IPS DF 19.7 (cell line): ENCODE measurements at regions not wholly inside any gene's neighbourhood (a gene's known extent, or its start where the extent isn't known, plus 50 kb on each side); places are given as distances from the start of the nearest gene placed in this dataset.
"Not testable (repeated sequence)": the region's sequence is repeated elsewhere in the genome, so short reads cannot be mapped to it uniquely, and the experiment has no call there.

Source experiments
- DNase-seq: peaks from one replicate; pipeline ENCODE4 v3.0.0-alpha.2; 2013; ENCODE audit warnings: low read depth, low spot score

GRCh38 chr1:213776969-213777368, 210.8 kb upstream of the PROX1 start:
- no peak for DNase-seq

GRCh38 chr1:213779228-213779627, 208.5 kb upstream of the PROX1 start:
- DNase-seq: no peak

- no peak for DNase-seq
These were observed 204.7 kb upstream of the PROX1 start for GRCh38 chr1:213782941-213783672.

GRCh38 chr1:213783893-213784292, 203.9 kb upstream of the PROX1 start:
- DNase-seq: no peak

GRCh38 chr1:213786683-213787082, 201.1 kb upstream of the PROX1 start:
- DNase-seq: no peak

- DNase-seq: no peak
These were observed 197.2 kb upstream of the PROX1 start for GRCh38 chr1:213790565-213790964.

GRCh38 chr1:213793482-213794067, 194.2 kb upstream of the PROX1 start:
- DNase-seq: no peak

GRCh38 chr1:213796525-213796924, 191.2 kb upstream of the PROX1 start:
- DNase-seq: no peak

- DNase-seq: not testable (repeated sequence)
These were observed 179.5 kb upstream of the PROX1 start for GRCh38 chr1:213808288-213808687.

- DNase-seq: no peak
These were observed 170.6 kb upstream of the PROX1 start for GRCh38 chr1:213817156-213817555.

GRCh38 chr1:213820362-213821149, 167.2 kb upstream of the PROX1 start:
- no peak for DNase-seq

- DNase-seq: no peak
These were observed 166.4 kb upstream of the PROX1 start for GRCh38 chr1:213821175-213821942.

- no peak for DNase-seq
These were observed 165.8 kb upstream of the PROX1 start for GRCh38 chr1:213821943-213822334.

GRCh38 chr1:213826891-213827290, 160.9 kb upstream of the PROX1 start:
- no peak for DNase-seq

- DNase-seq: no peak
These were observed 158.9 kb upstream of the PROX1 start for GRCh38 chr1:213828867-213829266.

- no peak for DNase-seq
These were observed 158.0 kb upstream of the PROX1 start for GRCh38 chr1:213829780-213830179.

GRCh38 chr1:213830371-213830770, 157.4 kb upstream of the PROX1 start:
- no peak for DNase-seq

- no peak for DNase-seq
These were observed 147.2 kb upstream of the PROX1 start for GRCh38 chr1:213840575-213840974.

- DNase-seq: no peak
These were observed 143.1 kb upstream of the PROX1 start for GRCh38 chr1:213844632-213845031.

- DNase-seq: no peak
These were observed 135.7 kb upstream of the PROX1 start for GRCh38 chr1:213852107-213852506.

GRCh38 chr1:213858581-213858980, 129.2 kb upstream of the PROX1 start:
- no peak for DNase-seq

GRCh38 chr1:213861841-213862240, 125.9 kb upstream of the PROX1 start:
- no peak for DNase-seq
